NOMO-1 (cell line): ENCODE measurements at regions not wholly inside any gene's neighbourhood (a gene's known extent, or its start where the extent isn't known, plus 50 kb on each side); places are given as distances from the start of the nearest gene placed in this dataset.
"Not testable (repeated sequence)": the region's sequence is repeated elsewhere in the genome, so short reads cannot be mapped to it uniquely, and the experiment has no call there.

ENCODE experiments used
- DNase-seq, 2 experiments: peaks; one replicate each; lab custom pipeline; 2025; ENCODE audit not compliant: unreplicated experiment in 2 of 2; lab: John Stamatoyannopoulos, UW

GRCh38 chr2:188645986-188646385 is 328.2 kb upstream of the COL3A1 start:
- no peak for DNase-seq

GRCh38 chr2:188647430-188648070 is 326.6 kb upstream of the COL3A1 start:
- DNase-seq, result no peak

GRCh38 chr2:188659656-188660406 is 314.3 kb upstream of the COL3A1 start:
- no peak for DNase-seq

GRCh38 chr2:188663301-188663700 is 310.9 kb upstream of the COL3A1 start:
- DNase-seq, result no peak

- DNase-seq, result no peak
These were observed 309.8 kb upstream of the COL3A1 start for GRCh38 chr2:188664416-188664815.

GRCh38 chr2:188664951-188665595 is 309.1 kb upstream of the COL3A1 start:
- DNase-seq, result no peak

- DNase-seq, result no peak
These were observed 308.4 kb upstream of the COL3A1 start for GRCh38 chr2:188665727-188666304.

- DNase-seq, result no peak
These were observed 307.7 kb upstream of the COL3A1 start for GRCh38 chr2:188666503-188666902.

GRCh38 chr2:188668017-188668680 is 306.0 kb upstream of the COL3A1 start:
- no peak for DNase-seq

- no peak for DNase-seq
These were observed 298.7 kb upstream of the COL3A1 start for GRCh38 chr2:188675391-188676009.

- no peak for DNase-seq
These were observed 298.2 kb upstream of the COL3A1 start for GRCh38 chr2:188676010-188676400.

GRCh38 chr2:188677142-188677541 is 297.0 kb upstream of the COL3A1 start:
- DNase-seq, result no peak

GRCh38 chr2:188678882-188679281 is 295.3 kb upstream of the COL3A1 start:
- DNase-seq, result no peak

GRCh38 chr2:188682838-188683237 is 291.3 kb upstream of the COL3A1 start:
- DNase-seq, result no peak

- no peak for DNase-seq
These were observed 289.4 kb upstream of the COL3A1 start for GRCh38 chr2:188684795-188685194.

GRCh38 chr2:188693111-188693510 is 281.1 kb upstream of the COL3A1 start:
- no peak for DNase-seq

GRCh38 chr2:188693771-188694170 is 280.4 kb upstream of the COL3A1 start:
- no peak for DNase-seq

GRCh38 chr2:188695953-188696352 is 278.2 kb upstream of the COL3A1 start:
- no peak for DNase-seq

GRCh38 chr2:188698151-188698550 is 276.0 kb upstream of the COL3A1 start:
- not testable (repeated sequence) for DNase-seq

- no peak for DNase-seq
These were observed 272.3 kb upstream of the COL3A1 start for GRCh38 chr2:188701836-188702235.

- no peak for DNase-seq
These were observed 269.0 kb upstream of the COL3A1 start for GRCh38 chr2:188705191-188705590.
